ENCODE measurements at regions not wholly inside any gene's neighbourhood (a gene's known extent, or its start where the extent isn't known, plus 50 kb on each side); places are given as distances from the start of the nearest gene placed in this dataset.
"Not testable (repeated sequence)": the region's sequence is repeated elsewhere in the genome, so short reads cannot be mapped to it uniquely, and the experiment has no call there.

DNA sequence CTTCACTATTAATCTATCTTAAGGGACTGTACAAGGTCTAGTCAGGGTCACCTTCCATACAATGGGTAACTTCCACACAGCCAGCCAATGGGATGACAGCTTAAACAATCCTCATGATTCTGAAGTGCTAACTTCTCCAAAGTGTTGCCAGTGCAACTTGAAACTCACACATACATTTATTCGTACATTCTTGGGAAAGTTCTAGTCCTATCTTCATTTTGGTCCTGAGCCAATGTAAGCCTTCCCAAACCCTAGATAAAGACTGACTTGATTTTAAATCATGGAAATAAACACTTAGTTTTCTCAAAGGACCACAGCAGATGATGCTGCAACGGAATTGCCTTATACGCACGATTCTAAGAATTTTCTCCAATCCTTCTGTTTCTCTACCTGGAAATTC, 117.5 kb upstream of the COL1A2 start:
- no peak for DNase-seq

DNA sequence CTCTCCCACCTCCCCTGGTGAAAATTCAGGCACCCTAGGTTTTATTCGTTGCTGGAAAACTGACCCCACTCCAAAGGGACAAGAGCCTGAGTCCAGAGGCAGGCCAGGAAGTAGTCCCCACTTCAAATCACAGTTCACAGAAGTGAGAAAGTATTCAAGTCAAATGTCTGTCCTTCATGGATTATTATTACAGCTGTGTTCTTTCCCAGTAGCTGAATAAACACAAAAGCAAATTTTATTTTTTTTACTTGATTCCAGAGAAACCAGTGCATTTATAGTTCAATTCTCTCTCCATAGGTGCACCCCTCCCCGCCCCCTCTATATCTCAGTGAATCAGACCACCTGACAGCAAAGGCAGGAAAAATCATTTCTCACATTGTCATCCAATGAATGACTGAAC, 113.8 kb upstream of the COL1A2 start:
- no peak for DNase-seq

- no peak for DNase-seq
Observed at GRCh38 chr7:94284104-94284503, 110.6 kb upstream of the COL1A2 start.

- no peak for DNase-seq
Observed at GRCh38 chr7:94286111-94286510, 108.6 kb upstream of the COL1A2 start.

DNA sequence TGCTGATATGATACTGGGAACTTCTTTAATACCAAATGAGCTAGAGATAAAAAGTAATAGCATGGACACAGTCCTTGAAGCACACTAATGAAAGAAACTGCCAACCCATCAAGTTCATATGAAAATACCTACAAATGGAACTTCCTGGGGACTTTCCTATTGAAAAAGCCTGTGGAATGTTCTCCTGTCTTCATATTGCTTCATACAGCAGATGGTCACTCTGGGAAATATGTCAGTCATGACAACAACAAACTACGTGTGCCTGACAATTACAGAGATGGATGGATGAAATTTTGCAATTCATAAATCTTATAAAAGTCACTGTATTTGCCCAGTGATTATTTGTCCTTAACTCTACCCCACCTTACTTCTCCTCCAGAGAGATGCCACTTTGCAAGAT, 106.6 kb upstream of the COL1A2 start:
- no peak for DNase-seq

DNA sequence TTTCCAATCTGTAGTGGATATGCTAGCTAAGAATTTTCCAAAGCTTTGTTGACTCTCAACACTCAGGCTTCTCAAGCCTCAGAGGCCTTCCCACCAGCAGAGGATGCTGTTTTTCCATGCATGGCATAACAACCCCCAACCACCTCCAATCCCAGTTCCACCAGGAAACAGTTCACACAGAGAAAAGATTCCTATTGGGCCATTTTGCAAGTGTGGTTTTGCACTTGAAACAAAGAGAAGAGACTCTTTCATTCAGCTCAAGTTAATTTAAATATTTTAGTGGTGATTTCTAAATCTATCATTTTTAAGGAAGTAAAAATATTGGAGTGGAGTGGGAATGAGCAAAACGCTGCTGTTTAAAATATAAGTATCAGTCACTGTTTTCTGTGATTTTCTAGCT, 105.6 kb upstream of the COL1A2 start:
- DNase-seq: peak; percentile 70

- DNase-seq: no peak
Observed at GRCh38 chr7:94294471-94295131, 100.1 kb upstream of the COL1A2 start.

- no peak for DNase-seq
Observed at GRCh38 chr7:94295850-94296249, 98.8 kb upstream of the COL1A2 start.

DNA sequence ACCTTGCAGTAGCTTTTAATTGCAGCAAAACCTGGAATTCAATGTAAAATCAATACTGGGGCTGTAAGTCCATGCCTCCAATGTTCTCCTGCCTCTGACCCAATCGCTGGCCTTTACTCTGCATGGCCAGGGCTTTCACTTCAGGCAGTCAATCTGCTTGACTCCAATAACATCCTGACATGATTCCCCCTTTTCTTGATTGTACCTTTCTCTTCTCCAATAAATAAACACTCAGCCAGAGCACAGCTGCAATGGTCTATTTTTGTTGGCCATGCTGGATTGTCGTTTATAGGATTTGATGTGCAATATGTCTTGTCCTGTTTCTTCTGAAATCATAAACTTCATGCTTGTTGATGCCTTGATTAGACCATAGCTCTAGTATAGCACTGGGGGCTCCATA, 97.8 kb upstream of the COL1A2 start:
- no peak for DNase-seq

- DNase-seq: peak; percentile 87
Observed at GRCh38 chr7:94297397-94297838, 97.3 kb upstream of the COL1A2 start.

GRCh38 chr7:94298943-94299342, 95.8 kb upstream of the COL1A2 start:
- peak; percentile 7 for DNase-seq

GRCh38 chr7:94300176-94300835, 94.4 kb upstream of the COL1A2 start:
- no peak for DNase-seq

- peak; percentile 97 for DNase-seq
Observed at GRCh38 chr7:94301024-94301586, 93.6 kb upstream of the COL1A2 start.

GRCh38 chr7:94303118-94303517, 91.6 kb upstream of the COL1A2 start:
- DNase-seq: no peak

DNA sequence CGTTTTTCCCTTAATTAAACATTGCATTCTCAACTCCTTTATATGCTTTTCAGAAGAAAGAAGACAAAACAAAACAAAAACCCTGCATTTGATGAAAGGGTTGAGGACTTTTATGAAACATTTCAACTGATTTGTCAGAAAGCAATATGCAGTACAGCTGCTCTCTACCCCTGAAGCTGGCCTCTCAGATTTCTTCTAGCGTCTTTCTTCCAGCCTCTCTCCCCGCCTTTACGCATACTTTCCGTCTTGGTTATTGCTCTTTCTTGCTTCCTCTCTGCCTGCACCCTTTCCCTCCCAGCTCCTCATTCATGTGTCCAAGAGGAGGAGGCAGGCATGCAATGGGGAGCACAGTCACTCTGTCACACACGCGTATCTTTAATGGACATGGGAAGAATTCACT, 91.0 kb upstream of the COL1A2 start:
- DNase-seq: no peak

- DNase-seq: no peak
Observed at GRCh38 chr7:94304878-94305277, 89.8 kb upstream of the COL1A2 start.

- no peak for DNase-seq
Observed at GRCh38 chr7:94305836-94306235, 88.9 kb upstream of the COL1A2 start.

DNA sequence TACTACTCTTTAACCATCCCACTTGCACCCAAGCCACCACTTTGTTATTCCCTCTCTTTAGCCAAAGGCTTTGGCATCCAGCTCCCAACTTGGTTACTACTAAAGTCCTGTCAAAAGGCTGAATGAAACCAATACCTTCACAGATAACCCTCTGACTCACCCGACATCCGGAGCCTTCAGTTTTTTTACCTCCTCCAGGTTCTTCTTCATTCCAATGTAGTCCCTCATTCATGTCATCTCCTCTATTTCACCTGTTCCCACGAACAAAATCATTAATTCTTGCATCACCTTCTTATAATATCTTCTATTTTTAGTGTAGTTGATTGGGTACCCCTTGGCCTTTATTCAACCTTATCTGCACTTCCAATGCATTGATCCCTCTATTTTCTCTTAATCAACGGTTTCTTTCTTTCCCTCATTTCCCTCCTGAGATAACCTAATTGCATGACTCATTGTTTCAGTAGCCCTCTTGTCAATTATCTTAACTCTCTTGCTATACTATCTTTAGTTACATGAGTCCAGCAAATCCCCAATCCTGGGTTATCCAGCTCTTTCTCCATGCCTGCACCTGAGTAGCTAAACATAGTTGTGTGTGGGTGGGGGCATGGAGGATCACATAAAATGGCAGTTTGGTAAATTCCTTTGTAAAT, 87.2 kb upstream of the COL1A2 start:
- DNase-seq: peak; percentile 18

- DNase-seq: no peak
Observed at GRCh38 chr7:94311515-94311914, 83.2 kb upstream of the COL1A2 start.

GRCh38 chr7:94313926-94314325, 80.8 kb upstream of the COL1A2 start:
- DNase-seq: no peak

GRCh38 chr7:94314413-94315410, 80.0 kb upstream of the COL1A2 start:
- no peak for DNase-seq

- DNase-seq: not testable (repeated sequence)
Observed at GRCh38 chr7:94321138-94321537, 73.6 kb upstream of the COL1A2 start.

GRCh38 chr7:94323844-94324243, 70.9 kb upstream of the COL1A2 start:
- no peak for DNase-seq

All from NCI-H226 (cell line).